Rectal smooth muscle tissue (tissue), 1 donor: ENCODE measurements at regions not wholly inside any gene's neighbourhood (a gene's known extent, or its start where the extent isn't known, plus 50 kb on each side); places are given as distances from the start of the nearest gene placed in this dataset.

Source experiments
- H3K27ac ChIP-seq: one replicate; pipeline ENCODE4 v1.7.0; 2013; ENCODE audit warnings: low read depth, low read length, inconsistent platforms
- H3K27me3 ChIP-seq: one replicate; pipeline ENCODE4 v1.7.0; 2013; ENCODE audit warnings: low read length; ENCODE audit not compliant: control insufficient read depth, insufficient read depth
- H3K36me3 ChIP-seq: one replicate; pipeline ENCODE4 v1.7.0; 2013; ENCODE audit warnings: low read length; ENCODE audit not compliant: control insufficient read depth, insufficient read depth
- H3K4me1 ChIP-seq: one replicate; pipeline ENCODE4 v1.7.0; 2013; ENCODE audit warnings: low read length; ENCODE audit not compliant: control insufficient read depth, insufficient read depth
- H3K4me3 ChIP-seq: one replicate; pipeline ENCODE4 v1.7.0; 2013; ENCODE audit warnings: low read length
- H3K9ac ChIP-seq: one replicate; pipeline ENCODE4 v1.7.0; 2013; ENCODE audit warnings: low read length

- Histone ChIP-seq H3K4me1 (no peaks in the 10 kb centered on the region), H3K4me3 (no peak overlapping the region), H3K27me3 (no peaks in the 10 kb centered on the region), H3K9ac (no peak overlapping the region), H3K36me3 (no peaks in the 10 kb centered on the region), H3K27ac (no peak overlapping the region)
Measured at GRCh38 chr14:29321646-29322045, 555.1 kb downstream of the FOXG1 start.

DNA sequence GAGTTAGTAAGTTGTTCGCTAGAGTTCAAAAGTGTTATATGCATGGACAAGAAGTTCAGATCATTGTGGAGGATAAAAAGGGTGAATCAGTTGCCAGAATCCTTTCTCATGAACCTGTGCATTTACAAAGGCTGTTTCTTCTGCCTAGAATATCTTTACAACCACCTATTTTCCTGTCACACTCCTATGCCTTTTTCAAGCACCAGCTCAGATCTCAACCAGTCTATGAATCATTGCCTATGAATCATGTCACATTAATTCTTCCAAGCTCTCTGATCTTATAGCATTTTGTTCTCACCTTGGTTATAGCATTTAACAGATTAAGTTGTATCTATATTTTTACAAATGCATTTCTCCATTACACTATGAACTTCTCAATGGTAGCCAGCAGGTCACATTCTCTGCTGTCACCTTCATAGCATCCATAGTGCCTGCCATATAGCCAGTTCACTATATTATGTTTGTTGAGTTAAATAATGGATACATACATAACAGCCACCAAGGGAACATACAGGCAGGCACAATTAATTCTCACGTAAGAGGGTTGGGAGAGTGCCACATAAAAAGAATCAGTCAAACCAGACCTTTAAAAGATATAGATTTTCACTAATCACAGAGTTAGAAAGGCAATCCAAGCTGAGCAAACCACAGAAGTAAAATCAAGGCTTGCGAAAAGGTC is 573.0 kb downstream of the FOXG1 start:
- H3K27me3 ChIP-seq: no peaks in the 10 kb centered on the region
- H3K36me3 ChIP-seq: no peaks in the 10 kb centered on the region
- no peak overlapping the region for H3K4me3 ChIP-seq
- no peak overlapping the region for H3K9ac ChIP-seq
- no peaks in the 10 kb centered on the region for H3K4me1 ChIP-seq
- no peak overlapping the region for H3K27ac ChIP-seq

- H3K9ac ChIP-seq: no peak overlapping the region
Measured at GRCh38 chr14:29348504-29348903, 579.1 kb downstream of the PRKD1 start.

DNA sequence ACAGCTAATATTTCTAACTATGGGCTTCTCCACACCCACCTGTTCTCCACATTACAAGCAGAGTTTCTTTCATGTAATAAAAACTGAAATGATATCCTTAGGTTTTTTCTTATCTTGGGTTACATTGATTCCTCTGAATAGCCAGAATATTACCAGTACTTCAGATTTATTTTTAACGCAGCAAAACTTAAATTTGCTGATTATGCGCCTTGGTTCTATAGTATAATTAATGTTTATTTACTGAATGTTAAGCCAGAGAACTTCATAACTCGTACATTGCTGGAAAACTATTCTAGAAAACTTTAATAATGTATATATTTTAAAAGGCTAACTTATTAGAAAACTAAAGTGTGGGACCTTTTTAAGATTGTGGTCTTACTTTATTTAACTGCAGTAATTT is 577.2 kb downstream of the PRKD1 start:
- no peaks in the 10 kb centered on the region for H3K27me3 ChIP-seq
- no peaks in the 10 kb centered on the region for H3K36me3 ChIP-seq
- no peak overlapping the region for H3K27ac ChIP-seq
- H3K9ac ChIP-seq: no peak overlapping the region
- H3K4me1 ChIP-seq: no peaks in the 10 kb centered on the region
- H3K4me3 ChIP-seq: no peak overlapping the region

More at GRCh38 chr14:29348504-29348903, 579.1 kb downstream of the PRKD1 start:
- Histone ChIP-seq H3K4me3 (no peak overlapping the region), H3K4me1 (no peaks in the 10 kb centered on the region), H3K36me3 (no peaks in the 10 kb centered on the region), H3K27ac (no peak overlapping the region), H3K27me3 (no peaks in the 10 kb centered on the region)

DNA sequence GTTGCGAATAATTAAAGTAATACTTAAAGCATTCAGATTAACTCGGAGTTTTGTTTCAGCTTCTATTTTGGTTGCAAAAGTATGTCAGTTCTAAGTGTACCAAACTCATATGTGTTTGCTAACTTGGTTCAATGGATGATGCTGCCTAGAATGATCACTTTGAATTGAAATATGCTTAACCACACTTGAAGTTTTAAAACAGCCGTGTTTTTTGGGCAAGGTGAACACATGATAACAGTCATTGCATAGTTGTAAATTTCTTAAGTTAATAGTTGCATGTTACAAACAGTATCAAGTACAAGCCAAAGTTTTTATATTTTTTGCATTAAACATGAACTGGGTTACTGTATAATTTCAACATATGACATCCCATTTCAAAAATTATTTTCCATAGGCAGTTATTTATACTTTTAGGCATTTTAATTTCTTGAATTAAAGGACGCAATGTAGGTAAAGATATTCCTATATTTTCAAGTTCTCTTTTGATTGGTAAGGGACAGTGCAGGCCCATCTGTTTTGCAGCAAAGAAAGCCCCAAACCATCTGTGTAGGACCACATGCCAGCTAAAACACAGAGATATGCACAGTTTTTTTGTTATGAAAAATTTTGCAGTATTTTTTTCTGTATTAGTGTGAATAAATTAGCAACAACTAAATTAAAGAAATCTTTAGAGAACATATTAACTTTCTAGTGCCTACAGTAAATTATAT is 575.5 kb downstream of the PRKD1 start:
- Histone ChIP-seq H3K9ac (no peak overlapping the region), H3K27me3 (no peaks in the 10 kb centered on the region), H3K4me3 (no peak overlapping the region), H3K36me3 (no peaks in the 10 kb centered on the region), H3K4me1 (no peaks in the 10 kb centered on the region), H3K27ac (no peak overlapping the region)

DNA sequence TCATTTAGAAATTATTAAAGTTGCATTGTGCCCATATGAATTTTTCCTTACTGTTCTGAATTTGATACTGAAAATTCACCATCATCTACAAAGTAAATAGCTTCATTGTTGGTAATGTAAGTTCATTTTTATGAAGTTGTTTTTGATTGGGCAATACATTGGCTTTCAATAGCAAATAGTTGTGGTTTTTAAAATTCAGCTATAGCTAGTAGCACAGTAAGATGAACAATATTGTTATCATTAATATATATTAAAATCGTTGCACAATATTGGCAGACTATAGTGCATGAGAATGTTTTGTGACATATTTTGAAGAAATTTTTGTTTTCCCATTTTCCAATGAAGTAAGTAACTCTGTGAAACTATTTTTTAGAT is 575.0 kb downstream of the PRKD1 start:
- H3K4me1 ChIP-seq: no peaks in the 10 kb centered on the region
- H3K36me3 ChIP-seq: no peaks in the 10 kb centered on the region
- no peak overlapping the region for H3K27ac ChIP-seq

GRCh38 chr14:29353513-29353912 is 574.1 kb downstream of the PRKD1 start:
- Histone ChIP-seq H3K4me3 (no peak overlapping the region), H3K4me1 (no peaks in the 10 kb centered on the region), H3K9ac (no peak overlapping the region), H3K27ac (no peak overlapping the region), H3K27me3 (no peaks in the 10 kb centered on the region), H3K36me3 (no peaks in the 10 kb centered on the region)

More for the DNA sequence above, 575.0 kb downstream of the PRKD1 start:
- no peak overlapping the region for H3K9ac ChIP-seq
- no peak overlapping the region for H3K4me3 ChIP-seq
- H3K27me3 ChIP-seq: no peaks in the 10 kb centered on the region

- no peak overlapping the region for H3K9ac ChIP-seq
- H3K27ac ChIP-seq: no peak overlapping the region
- no peaks in the 10 kb centered on the region for H3K4me1 ChIP-seq
- H3K4me3 ChIP-seq: no peak overlapping the region
- no peaks in the 10 kb centered on the region for H3K36me3 ChIP-seq
- H3K27me3 ChIP-seq: no peaks in the 10 kb centered on the region
Measured at GRCh38 chr14:29354486-29354885, 573.2 kb downstream of the PRKD1 start.

DNA sequence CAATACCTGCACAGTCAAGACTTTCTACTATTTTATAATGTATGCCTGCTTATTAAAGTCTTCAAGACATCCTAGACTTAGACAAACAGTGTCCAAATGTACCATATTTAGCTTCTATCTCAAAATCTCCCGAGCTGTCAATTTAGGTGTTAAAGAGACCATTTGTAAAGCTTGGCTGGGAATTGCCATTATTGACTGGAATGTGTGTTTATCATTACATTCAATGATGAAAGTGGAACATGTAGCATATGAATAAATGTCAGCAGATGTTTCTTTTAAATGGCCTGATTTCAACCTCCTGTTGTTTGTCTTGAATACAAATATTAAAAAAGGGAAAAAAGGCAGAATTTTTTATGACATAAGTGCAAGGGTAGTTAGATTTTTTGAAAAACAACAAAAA is 572.3 kb downstream of the PRKD1 start:
- no peaks in the 10 kb centered on the region for H3K36me3 ChIP-seq
- no peaks in the 10 kb centered on the region for H3K27me3 ChIP-seq
- no peak overlapping the region for H3K27ac ChIP-seq
- no peak overlapping the region for H3K9ac ChIP-seq
- no peaks in the 10 kb centered on the region for H3K4me1 ChIP-seq
- no peak overlapping the region for H3K4me3 ChIP-seq

GRCh38 chr14:29355846-29356245 is 571.8 kb downstream of the PRKD1 start:
- no peaks in the 10 kb centered on the region for H3K27me3 ChIP-seq
- H3K4me1 ChIP-seq: no peaks in the 10 kb centered on the region
- H3K4me3 ChIP-seq: no peak overlapping the region
- H3K27ac ChIP-seq: no peak overlapping the region
- H3K9ac ChIP-seq: no peak overlapping the region
- H3K36me3 ChIP-seq: no peaks in the 10 kb centered on the region

DNA sequence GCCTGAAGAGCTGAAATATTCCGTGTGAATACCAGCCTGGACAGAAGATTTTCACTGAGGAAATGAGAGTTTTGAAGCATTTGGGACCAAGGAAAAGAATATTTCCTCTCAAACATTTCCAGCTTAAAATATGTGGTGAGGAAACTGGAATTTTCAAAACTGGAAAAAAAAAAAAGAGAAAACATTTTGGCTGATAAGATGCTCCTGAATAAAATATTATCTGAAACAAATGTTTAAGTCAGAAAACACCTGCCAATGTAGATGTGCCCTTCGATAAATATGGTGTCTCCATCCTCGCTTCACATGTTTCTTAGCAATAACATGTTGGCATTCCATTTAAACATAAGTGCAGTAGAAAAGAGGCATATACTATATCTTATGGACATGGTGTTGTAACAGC is 567.0 kb downstream of the PRKD1 start:
- Histone ChIP-seq H3K27ac (no peak overlapping the region), H3K27me3 (no peaks in the 10 kb centered on the region), H3K4me1 (no peaks in the 10 kb centered on the region), H3K4me3 (no peak overlapping the region), H3K9ac (no peak overlapping the region), H3K36me3 (no peaks in the 10 kb centered on the region)

GRCh38 chr14:29370024-29370423 is 557.6 kb downstream of the PRKD1 start:
- Histone ChIP-seq H3K27ac (no peak overlapping the region), H3K9ac (no peak overlapping the region), H3K4me1 (no peaks in the 10 kb centered on the region), H3K27me3 (no peaks in the 10 kb centered on the region), H3K36me3 (no peaks in the 10 kb centered on the region), H3K4me3 (no peak overlapping the region)

- Histone ChIP-seq H3K4me1 (no peaks in the 10 kb centered on the region), H3K27ac (no peak overlapping the region), H3K27me3 (no peaks in the 10 kb centered on the region), H3K4me3 (no peak overlapping the region), H3K9ac (no peak overlapping the region), H3K36me3 (no peaks in the 10 kb centered on the region)
Measured at GRCh38 chr14:29376237-29376636, 551.4 kb downstream of the PRKD1 start.
